GM12872 (cell line): ENCODE measurements at regions not wholly inside any gene's neighbourhood (a gene's known extent, or its start where the extent isn't known, plus 50 kb on each side); places are given as distances from the start of the nearest gene placed in this dataset.

Source experiments
- TF ChIP-seq, protein P1 (sequence below): IDR thresholded peaks from 3 replicates; pipeline ENCODE4 v1.5.1; 2011; ENCODE audit warnings: low read depth, mild to moderate bottlenecking, low read length, moderate library complexity; ENCODE audit not compliant: insufficient read depth

DNA sequence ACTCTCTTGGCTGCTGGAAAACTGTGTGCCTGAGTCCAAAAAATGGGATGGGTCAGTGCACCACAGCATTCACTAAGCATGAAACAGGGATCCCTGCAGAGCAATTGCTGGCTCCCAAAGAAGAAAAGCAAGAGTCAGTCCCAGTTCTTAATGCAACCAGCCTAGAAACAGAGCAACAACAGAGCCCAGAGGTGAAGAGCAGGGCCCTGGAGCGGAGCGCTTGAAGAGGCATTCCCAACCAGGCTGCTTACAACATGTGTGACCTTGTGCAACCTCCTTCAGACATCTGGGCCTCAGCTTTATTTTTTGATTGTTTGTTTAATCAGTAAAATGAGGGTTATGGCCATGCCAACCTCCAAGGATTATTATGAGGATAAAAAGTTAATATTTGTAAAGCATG, 543.7 kb upstream of the COBL start:
- TF ChIP-seq, protein P1, sequence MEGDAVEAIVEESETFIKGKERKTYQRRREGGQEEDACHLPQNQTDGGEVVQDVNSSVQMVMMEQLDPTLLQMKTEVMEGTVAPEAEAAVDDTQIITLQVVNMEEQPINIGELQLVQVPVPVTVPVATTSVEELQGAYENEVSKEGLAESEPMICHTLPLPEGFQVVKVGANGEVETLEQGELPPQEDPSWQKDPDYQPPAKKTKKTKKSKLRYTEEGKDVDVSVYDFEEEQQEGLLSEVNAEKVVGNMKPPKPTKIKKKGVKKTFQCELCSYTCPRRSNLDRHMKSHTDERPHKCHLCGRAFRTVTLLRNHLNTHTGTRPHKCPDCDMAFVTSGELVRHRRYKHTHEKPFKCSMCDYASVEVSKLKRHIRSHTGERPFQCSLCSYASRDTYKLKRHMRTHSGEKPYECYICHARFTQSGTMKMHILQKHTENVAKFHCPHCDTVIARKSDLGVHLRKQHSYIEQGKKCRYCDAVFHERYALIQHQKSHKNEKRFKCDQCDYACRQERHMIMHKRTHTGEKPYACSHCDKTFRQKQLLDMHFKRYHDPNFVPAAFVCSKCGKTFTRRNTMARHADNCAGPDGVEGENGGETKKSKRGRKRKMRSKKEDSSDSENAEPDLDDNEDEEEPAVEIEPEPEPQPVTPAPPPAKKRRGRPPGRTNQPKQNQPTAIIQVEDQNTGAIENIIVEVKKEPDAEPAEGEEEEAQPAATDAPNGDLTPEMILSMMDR: no peak

DNA sequence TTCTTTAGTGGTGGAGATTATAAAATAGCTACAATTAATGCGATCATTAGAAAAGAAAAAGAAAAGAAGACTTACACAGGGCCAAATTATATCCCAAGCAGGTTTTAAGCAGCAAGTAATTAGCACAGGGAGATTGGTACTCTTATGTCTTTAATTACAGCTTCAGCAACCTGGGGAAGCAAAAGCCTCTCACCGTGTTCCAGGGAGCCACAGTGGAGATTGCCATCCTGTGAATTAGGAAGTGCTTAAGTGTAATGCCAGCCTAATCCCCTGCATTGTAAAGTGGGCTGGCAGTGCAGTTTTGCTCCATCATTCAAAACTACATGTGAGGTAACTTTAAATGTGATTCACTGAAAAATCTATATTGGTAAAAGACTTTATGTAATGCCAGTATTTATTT, 533.5 kb upstream of the COBL start:
- TF ChIP-seq, protein P1: no peak

DNA sequence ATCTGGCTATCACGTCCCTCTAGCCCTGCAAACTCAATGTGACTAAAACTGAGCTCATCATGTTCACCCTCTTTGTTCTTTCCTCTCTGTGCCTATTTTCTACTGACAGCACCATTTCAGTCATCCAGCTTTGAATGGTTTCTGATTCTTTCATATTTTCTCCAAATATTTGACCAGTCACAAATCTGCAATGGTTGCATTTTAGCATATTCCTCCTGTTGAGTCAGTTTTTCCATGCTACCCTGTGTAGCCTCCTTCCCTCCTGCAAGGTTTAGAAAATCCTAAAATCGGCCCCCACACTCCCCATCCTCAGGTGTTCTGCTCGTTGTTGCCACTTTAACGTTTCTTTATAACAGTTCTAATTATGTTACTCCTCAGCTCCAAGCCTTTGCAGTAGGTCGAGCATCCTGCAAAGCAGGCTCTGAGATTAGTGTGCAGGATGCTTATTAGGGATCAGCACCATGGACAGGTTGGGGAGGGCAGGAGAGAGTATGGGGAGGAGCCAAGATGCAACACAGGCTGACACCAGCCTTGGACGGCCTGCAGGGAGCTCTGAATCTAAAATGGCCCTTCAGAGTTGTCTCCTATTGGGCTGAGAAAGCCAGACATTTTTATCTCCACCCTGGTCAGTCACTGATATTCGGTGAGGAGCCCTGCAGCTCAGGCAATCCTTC, 531.0 kb upstream of the COBL start:
- TF ChIP-seq, protein P1: no peak

DNA sequence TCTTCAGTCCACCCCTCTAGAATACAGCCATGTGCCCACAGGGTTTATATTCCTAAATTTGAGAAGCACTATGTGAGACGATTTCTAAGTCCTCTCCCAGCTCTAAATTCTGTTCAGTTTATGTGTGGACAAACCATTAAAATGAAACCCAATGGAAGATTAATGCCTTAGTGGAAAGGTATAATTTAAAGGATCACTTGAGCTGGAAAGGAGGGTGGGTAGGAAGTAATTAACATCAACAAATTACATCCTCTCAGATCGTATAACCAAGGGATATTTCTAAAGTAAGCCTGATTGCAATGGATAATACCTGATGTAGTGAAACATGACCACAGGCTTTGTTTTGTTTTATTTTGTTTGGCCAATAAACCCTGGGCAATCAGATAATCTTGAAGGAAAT, 511.0 kb upstream of the COBL start:
- TF ChIP-seq, protein P1: no peak

DNA sequence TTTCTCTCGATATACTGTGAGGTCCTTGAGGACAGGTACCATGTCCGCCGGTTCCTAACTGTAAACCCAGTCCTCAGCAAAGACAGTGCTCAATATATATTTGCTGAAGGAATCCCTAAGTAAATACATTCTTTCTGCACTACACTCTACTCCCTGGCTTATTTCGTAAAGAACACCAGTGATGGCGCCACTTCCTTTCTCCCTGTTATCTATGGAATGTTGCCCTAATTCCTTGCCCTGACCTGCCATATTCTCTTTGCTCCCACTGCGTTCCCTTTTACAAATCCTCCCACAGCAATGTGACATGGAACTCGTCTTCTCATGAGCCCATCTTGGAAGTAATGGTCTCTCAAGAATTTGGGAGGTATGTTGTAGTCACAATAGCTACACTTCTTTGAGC, 507.4 kb upstream of the COBL start:
- TF ChIP-seq, protein P1: no peak

DNA sequence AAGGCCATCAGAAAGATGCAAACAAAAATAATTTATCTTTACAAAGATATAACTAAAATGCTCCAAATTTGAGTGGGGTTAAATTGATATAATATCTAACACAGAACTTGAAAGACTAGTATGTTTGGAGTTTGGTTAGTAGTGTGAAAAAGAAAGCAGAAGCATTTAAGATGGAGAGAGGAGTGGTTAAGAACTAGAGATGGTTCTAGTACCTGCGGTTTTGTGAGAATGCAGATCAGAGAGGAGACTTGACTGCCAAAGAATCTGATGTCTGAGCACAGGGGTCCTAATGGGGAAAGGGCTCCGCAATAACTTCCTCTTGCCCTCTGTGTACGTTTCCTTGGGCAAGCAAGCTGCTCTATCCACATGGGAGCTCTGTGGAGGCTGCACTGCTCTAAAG, 506.8 kb upstream of the COBL start:
- TF ChIP-seq, protein P1: no peak

DNA sequence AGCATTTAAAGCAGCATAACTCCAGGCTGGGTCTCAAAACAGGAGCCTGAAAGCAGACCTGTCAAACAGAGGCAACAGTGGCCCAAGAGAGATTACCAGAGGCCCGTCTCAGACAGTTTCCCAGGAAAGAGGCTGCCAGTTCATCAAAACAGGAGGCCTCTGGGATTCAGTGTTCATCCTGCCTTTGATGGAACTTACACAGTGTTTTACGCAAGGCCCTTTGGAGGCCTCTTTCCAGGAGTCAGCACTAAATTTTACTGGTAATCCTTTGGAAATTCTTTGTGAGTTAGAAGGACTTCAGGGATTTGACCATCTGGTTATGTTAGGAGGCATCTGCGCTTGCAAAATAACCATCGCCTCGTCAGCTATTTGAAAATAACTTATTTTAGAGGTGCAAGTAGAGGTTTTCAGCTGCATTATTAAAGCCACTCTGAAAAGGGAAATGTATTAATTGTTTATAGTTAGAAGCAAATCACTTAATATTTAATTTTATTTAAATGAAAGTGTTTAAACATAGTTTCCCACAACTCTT, 501.2 kb upstream of the COBL start:
- TF ChIP-seq, protein P1: no peak

DNA sequence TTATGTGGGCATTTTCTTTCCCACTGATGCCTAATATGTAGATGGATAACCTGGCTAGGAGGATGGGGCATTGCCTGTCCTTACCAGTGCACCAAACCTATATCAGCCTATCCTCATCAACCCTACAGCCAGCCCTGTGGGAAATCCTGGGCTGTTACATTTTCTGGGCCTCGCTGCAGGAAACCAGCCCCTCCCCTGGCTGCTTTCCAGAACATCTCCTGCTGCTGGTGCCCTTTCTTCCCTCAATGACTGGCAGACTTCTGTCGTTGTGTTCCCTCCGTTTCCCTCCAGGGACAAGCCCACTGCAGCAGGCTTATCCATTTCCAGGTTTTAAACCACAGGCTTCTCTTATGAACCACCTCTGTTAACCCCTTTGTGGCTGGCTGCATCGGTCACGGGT, 486.1 kb upstream of the COBL start:
- TF ChIP-seq, protein P1: no peak
